ENCODE measurements at regions not wholly inside any gene's neighbourhood (a gene's known extent, or its start where the extent isn't known, plus 50 kb on each side); places are given as distances from the start of the nearest gene placed in this dataset.

DNA sequence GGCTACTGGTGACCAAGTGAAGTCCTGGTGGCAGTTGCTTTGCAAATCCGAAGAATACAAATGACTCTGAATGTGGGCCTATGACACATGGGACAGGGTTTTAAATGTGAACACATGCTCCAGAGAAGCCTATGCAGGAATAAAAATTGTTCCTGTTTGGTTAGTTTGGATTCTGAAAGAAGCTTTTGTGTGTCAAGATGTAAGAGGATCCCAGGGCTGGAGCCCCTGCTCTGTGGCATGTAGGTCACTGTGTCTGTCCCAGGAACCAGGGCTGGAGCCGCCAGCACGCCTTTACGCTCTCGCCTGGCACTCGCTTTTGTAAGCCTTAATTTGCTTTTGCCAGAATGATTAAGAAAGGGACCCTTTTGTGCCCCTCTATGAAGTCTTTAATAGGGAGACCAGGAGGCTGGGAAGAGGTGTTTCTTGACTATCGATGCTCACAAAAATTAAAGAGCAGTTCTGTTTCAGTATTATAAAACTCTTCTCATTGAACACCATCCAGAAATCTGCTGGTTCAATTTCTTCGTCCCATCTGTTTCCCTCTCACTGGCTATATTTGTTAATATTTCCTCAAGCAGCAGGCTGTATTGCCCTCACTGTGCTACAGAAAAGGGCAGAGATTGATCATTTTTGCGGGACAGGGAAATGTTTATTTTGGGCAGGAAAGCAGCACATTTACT is 532.7 kb upstream of the POU3F3 start:
- DNase-seq: no peak

DNA sequence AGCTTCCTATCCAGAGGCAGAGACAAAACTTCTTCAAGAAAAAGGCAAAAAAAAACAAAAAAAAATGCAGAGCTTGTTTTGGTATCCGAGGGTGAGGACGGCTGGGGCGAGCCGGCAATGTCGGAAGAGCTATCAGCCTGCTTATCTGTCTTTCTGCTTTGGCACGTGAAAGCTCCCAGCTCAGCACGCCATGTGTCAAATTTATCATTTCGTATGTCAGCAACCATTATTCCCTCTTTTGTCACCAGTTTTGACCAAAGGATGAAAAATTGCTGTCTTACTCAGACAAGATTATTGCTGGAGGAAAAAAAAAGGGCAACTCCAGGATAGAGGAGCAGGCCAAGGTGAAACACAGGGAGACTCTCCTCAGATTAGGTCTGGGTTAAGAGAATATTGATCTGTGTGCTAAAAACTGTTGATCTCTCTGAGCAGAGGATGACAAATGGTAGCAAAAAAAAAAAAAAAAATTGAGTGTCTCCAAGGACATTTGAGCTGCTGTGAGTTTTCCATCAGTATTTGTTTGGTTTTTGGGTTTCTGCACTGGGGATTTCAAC is 532.0 kb upstream of the POU3F3 start:
- no peak for DNase-seq

DNA sequence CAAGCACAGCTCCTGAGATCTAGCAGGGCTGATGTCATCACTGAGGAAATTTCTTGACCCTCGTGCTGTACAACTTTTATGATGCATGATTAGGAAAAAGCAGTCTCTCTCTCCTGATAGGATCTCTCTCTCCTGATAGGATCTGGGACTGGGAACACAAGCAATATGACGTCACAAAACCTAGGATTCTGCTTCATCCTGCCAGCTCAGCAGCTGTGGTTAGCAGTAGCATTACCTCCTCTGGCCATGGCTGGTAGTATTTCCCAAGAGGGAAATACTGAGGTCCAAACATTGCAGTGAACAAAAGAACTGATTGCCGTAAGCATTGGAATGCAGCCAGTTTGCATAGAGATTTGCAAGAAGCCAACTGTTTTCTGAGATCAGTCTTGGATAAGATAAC is 521.2 kb upstream of the POU3F3 start:
- no peak for DNase-seq

DNA sequence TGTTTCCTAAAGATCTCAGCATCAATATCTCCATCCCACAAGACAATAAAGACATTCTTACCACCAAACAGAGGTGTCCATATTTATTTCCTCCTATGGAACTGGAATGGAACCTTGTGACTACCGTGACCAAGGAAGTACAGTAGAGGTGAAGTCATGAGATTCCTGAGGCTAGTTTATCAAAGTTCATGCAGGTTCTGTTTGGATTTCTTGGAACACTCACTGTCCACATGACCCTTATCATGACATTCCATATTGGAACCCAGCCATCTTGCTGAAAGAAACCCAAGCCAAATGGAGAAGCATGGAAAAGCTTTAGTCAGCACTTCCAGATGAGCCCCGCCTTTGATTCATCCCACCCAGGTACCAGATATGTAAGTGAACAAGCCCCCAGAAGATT is 516.0 kb upstream of the POU3F3 start:
- DNase-seq: no peak

DNA sequence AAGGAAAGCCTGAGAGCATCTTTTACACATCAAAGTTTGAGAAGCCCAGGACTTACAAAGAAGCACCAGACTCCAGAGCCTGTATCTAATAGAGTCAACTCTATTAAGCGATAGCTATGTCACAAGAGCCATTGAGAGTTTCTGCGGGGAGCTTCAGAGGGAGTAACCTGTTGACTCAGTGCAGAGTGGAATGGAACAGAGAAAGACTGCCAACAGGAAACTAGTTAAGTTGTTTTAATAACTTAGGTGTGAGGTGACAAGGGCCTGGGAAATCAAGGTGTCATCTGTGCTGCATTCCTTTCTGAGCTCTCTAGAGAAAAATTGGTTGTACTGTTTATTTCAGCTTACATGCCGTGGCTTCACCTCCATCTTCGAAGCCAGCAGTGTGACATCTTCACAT is 513.8 kb upstream of the POU3F3 start:
- no peak for DNase-seq

DNA sequence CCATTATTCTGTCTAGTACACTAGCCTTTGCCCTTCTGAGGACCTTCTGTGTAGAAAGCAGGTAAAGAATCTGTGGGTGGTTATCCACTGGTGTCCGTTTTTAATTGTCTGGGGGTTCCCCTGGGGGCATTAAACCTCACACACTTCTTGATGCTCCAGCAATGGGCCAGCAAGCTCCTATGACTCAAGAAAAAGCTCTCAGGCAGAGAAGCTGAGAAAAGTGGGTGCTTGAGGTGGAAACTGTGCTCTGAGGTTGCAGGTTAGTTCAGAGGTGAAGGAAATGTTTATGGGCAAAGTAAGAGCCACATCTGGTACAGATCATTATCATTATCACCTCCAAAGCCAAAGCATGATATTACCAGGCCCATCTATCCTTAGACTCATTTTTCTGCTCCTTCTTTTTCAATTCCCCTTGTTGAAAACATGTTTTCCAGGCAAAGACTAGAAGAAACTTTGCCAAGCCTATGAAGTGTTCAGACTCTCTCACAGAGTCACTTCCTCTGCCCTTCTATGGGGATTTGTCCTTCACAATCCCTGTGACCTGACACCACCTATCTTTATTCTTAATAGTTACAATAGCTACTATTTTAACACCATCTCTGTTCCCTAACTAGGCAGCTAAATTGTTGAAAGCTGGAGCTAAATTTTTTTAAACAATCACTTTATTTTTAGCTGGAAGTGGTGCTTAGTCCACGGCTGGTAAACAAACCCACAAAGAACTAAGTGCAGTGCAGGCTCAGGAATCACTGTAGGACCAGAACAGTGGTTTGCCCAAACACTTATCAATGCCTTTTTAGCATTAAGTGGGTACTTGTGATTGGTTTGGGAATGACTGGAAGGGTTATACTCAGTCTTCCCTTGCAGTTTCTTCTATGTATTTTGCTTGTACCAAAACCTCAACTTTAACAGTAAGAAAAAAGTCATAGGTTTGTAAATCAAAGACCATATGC is 512.8 kb upstream of the POU3F3 start:
- no peak for DNase-seq

DNA sequence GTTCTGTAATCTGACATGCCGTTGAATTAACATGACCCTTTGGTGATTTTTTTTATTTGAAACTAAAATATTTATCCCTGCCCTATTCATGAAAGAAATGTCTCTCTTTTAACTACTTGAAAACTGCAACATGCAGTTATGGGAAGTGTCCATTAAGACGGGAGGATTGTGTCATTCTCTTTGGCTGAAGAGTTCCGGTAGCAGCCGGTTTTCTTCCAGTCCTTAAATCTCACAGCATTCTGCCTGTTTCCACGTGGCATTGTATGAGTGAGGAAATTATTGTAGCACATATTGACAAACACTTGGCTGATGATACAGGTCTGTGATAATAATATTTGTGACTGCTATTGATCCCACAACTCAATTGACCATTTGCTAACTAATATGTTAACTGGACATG is 509.6 kb upstream of the POU3F3 start:
- DNase-seq: no peak

DNA sequence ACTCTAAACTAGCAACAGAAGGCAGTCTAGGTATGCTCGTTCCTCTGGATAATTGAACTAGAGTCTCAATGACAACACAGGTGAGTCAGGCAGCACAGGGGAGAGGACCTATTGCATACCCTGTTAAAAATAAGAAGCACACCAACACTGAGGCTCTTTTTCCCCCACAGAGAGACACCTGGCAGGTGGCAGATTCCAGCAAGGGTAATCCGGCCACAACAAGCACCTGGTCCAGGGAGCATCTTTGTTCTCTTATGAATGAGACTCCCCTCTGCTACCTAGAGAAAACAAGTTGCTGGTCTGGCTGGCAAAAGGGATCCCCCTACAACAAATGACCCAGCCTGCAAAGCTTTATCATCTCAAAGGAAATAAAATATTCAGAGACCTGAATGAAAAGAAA is 508.9 kb upstream of the POU3F3 start:
- no peak for DNase-seq

DNA sequence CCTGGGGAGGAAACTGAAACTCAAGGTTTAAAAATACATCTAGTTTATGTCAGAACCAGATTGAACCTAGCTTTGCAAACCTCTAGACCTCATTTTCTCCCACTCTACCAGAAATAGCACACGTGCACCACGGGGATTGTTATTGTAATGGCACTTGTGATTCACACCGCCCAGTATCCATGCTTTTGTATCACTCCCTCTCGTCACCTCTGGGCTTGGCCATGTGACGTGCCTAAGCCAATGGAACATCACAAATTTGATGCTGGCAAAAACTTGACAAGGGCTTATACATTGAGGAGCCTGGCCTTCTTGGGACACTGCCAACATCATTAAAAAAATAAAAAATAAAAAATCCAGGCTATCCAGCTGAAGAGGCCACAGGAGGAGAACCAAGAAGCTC is 495.8 kb upstream of the POU3F3 start:
- DNase-seq: no peak

DNA sequence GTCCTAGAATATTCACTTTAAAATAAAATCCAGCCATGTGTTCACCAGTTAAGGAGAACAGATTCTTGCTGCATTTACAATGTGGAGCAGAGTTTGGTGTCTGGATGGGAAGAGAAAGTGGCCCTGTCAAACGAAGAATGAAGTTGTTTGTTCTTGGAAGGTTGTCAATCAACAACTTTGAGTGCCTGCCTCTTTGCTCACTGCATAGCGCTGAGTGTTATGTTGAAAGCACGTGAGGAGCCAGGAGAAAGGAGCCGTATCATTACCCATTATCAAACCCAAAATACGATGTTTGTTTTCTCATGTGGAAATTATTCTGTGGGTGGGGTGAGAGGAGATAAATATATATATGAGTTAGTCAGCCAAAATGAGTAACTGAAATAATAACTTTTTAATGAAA is 492.5 kb upstream of the POU3F3 start:
- DNase-seq: no peak

DNA sequence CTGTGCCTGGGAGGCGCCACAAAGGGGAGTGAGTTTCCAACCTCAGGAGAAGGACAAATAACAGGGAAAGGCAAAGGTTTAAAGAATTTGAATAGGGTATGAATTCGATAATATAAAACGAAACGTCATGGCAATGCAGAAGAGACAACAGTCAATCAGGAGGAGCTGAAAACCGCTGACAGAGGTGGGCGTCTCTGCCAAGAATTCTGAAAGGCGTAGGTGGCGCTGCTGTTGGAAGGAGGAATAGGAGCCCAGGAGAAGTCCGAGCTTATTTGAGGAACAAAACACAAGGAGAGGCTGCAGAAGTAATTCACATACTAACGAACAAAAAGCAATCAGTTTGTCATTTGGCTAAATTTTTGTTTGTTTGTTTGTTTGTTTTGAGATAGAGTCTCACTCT is 485.8 kb upstream of the POU3F3 start:
- no peak for DNase-seq

DNA sequence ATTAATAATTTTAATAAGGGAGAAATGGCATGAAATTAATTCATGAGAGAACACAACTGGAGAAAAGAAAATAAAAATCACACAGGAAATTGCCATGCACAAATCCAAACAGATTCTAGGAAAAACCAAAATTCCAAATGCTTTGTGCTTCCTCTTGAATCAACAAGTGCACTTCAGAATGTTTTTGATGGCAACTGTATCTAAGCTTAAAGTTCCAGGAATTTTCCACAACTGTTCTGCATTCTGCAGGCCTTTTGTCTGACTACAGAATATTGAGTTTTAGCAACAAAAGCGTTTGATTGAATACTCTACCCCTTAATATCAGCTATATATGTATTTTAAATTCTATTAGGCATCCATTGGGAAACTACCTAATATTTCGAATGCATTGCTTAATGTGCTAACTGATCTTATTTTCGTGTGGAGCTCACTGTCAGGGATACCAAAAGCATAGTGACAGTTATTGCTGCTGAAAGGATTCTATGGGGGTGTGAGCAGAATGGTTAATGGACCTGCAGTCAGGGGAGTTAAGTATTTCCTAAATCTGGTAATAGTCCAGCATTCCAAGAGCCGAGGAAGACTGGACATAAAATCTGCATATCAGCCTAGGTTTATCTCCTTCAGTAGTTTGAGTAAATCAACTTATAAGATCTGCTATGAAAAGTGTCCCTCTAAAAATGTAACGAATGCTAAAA is 482.7 kb upstream of the POU3F3 start:
- no peak for DNase-seq

DNA sequence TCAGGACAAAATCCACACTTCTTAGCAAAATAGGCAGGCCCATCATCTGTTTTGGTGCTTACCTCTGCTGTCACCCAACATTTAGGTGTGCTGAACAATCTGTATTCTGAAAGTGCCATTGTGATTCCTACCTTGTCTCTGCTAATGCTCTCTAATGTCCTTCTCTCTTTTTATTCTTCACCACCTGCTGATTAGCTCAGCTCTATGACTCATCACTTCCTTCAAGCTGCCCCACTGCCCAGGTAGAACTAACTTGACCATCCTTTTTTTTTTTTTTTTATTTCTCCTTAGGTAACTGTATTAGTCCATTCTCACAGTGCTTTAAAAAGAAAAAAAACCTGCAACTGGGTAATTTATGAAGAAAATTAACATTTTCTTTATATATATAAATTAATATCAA is 478.7 kb upstream of the POU3F3 start:
- no peak for DNase-seq

DNA sequence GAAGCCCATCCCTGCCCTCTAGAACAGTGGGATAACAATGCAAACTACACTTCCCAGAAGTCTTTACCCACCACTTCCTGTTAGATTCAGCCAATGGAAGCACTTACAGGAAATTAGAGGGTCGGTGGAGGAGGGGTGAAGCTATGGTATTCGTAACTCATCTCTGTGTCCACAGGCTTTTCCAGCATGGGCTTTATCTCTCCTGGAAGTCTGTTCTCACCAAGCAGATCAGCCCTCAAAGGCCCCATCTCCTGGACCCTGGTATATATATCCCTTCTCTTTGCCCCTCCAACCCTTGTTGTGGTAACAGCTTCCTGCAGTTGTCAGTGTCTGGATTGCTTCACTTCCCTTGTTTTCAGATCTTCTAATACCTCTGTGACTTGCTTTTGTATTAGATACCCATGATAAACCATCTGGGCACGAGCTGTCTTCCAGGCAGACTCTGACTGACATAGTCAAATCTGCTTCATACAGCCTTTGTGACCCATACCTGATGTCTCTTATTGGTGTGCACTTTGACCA is 475.0 kb upstream of the POU3F3 start:
- DNase-seq: peak; percentile 65

DNA sequence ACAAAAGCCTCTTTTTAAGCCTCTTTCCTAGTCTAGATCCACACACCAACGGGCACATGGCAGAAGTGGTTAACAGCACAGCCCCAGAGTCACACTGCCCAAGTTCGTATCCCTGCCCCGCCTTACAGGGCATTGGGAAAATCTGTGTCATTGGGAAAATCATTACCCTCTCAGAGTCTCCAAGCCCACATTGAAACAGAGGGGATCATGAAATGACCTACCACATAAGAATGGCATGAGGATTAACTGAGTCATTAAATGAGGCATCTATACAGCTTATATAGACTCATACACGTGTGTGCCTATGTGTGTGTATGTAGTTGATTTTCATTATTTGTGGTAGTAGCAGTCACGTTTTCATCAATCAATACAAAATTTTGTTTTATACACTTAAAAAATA is 469.0 kb upstream of the POU3F3 start:
- DNase-seq: no peak

DNA sequence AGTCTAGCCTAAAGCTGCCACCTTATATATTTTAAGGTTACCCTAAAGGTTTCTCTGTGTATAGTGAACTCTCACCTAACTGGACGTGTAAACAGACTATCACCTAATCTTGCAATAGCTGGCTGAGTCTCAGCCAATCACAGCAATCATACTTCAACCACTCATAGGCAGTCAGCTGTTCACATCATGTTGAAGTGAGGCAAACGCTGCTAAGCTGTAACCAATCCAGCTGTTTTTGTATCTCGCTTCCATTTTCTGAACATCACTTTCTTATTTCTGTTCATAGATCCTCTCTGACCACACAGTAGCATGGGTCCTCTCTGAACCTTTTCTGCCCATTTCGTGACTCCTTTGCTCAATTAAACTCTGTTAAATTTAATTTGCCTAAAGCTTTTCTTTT is 468.2 kb upstream of the POU3F3 start:
- no peak for DNase-seq

DNA sequence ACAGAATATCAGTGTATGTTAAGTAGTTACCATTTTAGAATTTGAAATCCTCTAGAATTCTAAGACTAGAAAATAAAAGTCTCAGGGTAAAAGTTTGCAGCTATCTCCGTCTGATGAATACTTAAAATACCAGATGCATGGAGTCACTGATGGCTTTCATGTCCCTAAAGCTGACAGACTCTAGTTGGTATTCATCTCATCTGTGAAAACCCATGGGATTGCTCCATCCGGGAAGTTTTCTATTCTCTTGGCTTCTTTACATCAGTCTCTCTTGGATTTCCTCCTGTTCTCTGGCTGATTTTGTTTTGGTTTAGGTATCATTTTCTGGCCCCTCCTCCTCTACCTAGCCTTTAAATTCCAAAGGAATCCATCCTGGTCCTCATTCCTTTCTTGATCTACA is 465.6 kb upstream of the POU3F3 start:
- DNase-seq: no peak

DNA sequence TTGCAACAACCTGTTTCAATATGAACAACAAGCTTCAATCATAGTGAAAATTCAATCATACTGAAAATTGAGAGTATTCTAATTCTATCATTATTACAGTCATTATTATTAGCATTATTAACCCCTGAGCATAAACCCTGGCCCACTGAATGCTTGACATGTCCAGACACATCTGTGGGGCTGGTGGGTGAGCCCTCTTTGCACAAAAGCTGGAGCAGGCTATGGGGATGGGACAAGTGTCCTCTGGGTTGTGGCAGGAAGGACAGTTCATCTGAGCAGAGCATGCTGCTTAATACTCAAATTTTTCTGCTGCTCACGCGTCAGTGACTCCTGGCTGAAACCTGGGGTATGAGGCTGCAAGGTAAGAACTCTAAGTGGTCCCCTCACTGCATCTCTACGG is 451.1 kb upstream of the POU3F3 start:
- no peak for DNase-seq

DNA sequence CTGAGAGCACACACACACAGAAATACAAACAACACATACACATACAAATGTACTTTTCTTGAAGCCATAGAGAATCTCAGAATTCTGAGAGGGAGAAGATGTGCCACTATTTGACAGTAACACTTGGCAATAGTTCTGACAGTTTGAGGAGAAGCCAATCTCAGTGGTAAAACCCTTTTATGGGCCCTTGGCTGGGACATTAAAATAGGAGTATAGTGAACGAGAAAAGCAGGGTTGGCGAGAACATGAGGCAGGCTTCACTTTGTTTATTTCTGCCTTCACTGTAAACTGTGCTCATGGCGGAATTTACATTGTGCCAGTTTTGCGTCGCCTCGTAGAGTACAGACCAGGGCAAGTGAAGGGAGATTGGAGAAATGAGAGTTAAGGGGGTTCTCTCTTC is 449.4 kb upstream of the POU3F3 start:
- no peak for DNase-seq

DNA sequence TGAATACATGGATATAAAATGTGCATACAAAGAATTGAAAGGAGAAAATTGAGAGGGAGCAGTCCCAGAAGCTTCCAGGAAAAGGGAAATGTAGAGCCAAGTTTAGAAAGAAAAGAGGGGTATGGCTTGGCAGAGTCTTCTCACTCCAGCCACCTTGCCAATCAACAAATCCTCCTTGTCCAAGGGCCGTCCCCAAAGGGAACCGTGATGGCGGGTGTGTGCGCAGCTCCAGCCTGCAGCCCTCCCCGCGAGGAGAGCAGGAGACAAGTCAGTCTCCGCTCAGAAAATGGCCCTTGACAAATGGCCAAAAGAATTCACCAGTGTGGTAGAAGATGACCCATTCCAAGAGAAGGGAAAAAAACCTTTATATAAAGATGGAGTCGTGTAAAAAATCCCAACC is 448.3 kb upstream of the POU3F3 start:
- no peak for DNase-seq

DNA sequence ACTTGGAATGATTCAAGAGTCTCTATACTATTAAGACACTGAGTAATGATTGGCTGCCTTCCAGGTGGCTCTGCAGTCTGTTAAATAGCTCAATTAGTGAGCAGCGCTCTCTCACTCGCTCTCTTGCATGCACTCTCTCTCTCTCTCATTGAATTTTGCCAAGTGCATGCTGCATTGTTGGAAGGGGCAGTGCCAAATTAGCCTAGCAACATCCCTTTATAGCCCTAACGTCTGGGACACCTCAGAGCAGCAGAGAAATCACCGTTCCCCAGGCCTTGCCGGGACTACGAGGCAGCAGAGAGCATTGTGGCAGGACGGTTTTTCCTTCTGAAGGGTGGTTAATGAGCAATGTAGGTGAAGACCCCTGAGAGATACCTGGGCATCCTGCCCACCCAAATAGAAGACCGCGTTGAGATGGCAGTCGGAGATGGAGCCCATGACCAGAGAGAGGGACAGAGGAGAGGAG is 447.6 kb upstream of the POU3F3 start:
- no peak for DNase-seq

DNA sequence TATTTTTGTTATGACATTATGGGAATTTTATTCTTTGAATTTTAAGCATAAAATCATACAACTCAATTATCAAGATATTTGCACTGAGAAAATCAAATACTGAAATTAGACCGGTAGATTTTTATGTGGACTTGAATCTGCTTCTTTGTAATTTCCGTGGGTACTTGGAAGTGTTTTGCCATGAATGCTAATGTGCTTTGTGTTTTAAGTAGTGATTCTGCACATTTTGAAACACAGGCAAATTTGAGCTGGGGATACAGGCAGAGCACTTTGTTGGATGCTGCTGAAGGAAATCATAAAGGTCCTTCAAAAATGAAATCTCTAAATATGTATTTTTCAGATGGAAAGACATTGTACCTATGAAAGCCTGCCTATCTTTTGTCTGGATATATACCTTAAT is 446.3 kb upstream of the POU3F3 start:
- DNase-seq: no peak

DNA sequence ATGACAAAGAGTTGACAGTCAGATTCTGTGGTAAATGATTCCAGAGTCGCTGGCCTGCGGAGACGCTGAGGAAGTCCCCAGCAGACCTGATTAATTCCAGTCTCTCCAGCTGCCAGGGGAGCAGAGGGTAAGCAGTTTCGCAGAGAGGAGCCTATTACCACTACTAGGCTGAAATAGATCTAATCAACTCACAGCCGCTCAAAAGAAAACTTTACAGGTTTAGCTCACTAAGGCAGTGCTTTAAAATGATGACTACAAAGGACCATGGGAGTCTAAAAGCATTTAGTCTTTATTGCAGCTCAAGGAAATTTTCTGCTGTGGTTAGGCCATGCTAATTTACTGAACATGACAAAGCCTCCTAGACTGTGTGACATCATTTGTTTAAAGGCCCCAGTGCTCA is 445.6 kb upstream of the POU3F3 start:
- DNase-seq: no peak
